HG02678 (cell line): ENCODE measurements at regions not wholly inside any gene's neighbourhood (a gene's known extent, or its start where the extent isn't known, plus 50 kb on each side); places are given as distances from the start of the nearest gene placed in this dataset.

Experiments used
- ATAC-seq: cut with Tn5 transposase; IDR thresholded peaks from one replicate; pipeline ENCODE4 v1.9.1; 2021; ENCODE audit warnings: mild to moderate bottlenecking, moderate library complexity; ENCODE audit not compliant: unreplicated experiment

DNA sequence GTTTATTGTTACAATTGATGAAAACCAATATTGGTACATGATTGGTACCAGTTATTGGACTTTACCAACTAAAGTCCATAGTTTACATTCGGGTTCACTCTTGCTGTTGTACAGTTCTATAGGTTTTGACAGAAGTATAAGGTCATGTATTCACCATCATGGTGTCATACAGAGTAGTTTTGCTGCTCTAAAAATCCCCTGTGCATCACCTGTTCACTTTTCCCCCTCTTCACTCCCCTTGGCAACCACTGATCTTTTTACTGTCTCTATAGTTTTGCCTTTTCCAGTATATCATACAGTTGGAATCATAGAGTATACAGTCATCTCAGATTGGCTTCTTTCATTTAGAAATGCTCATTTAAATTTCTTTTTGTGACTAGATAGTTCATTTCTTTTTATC, 51.2 kb upstream of the MED4 start:
- ATAC-seq: no peak
